Transverse colon (tissue), 4 donors: ENCODE measurements at regions not wholly inside any gene's neighbourhood (a gene's known extent, or its start where the extent isn't known, plus 50 kb on each side); places are given as distances from the start of the nearest gene placed in this dataset.

Experiments used
- DNase-seq: peaks from one replicate; pipeline ENCODE4 v3.0.0-alpha.2; 2019
- H3K27ac ChIP-seq, 4 donors: fragments of 200-600 bp; sonication (generic); 2 replicates each; pipeline ENCODE4 v1.5.1; 2016 to 2018; ENCODE audit warnings: inconsistent platforms in 4 of 4
- H3K27me3 ChIP-seq: fragments of 200-600 bp; sonication (generic); 2 replicates; pipeline ENCODE4 v1.5.1; 2017; ENCODE audit warnings: inconsistent platforms
- H3K36me3 ChIP-seq, 4 donors: fragments of 200-600 bp; sonication (generic); 2 replicates each; pipeline ENCODE4 v1.5.1; 2017 to 2019; ENCODE audit warnings: inconsistent platforms in 4 of 4
- H3K4me1 ChIP-seq, 4 donors: fragments of 200-600 bp; sonication (generic); 2 replicates each; pipeline ENCODE4 v1.5.1; 2017 to 2020; ENCODE audit warnings: inconsistent platforms in 4 of 4
- H3K4me3 ChIP-seq, 4 donors: fragments of 200-600 bp; sonication (generic); 1 replicate in 1 of 4; 2 replicates in 3 of 4; pipeline versions ENCODE4 v1.5.1 to v1.6.1; 2017 to 2019; ENCODE audit warnings: inconsistent platforms in 4 of 4
- H3K9me3 ChIP-seq, 2 donors: fragments of 200-600 bp; sonication (generic); 2 replicates each; pipeline ENCODE4 v1.5.1; 2017 to 2019; ENCODE audit warnings: inconsistent platforms in 2 of 2
- EP300 ChIP-seq: sonication (generic); formaldehyde crosslinking; IDR thresholded peaks from one replicate; pipeline ENCODE4 v1.6.1; 2017; ENCODE audit warnings: antibody characterized with exemption, low read depth
- POLR2A ChIP-seq: fragments of 450-650 bp; IDR thresholded peaks from one replicate; pipeline ENCODE4 v1.6.1; 2016; ENCODE audit warnings: antibody characterized with exemption, mild to moderate bottlenecking, moderate library complexity
- POLR2AphosphoS5 ChIP-seq, 3 donors: sonication (generic); formaldehyde crosslinking; IDR thresholded peaks; one replicate each; pipeline ENCODE4 v1.6.1; 2016; ENCODE audit warnings: antibody characterized with exemption in 3 of 3
- WGBS, 2 donors: methylation state at CpG; one replicate each; pipeline ENCODE4 v1.1.5; 2018; ENCODE audit warnings: low coverage in 1 of 2; 5-methylcytosine and 5-hydroxymethylcytosine counted together
- in situ Hi-C, 4 donors: fragments of 200-750 bp; cut with MboI; loops; one replicate each; pipeline versions ENCODE4 v1.15.0 to v1.15.1; 2017; ENCODE audit warnings: low sequenced_read_pairs in 3 of 4, low pct_ligation_motif_present in 1 of 4, low pct_unique_long_range_greater_than_20kb in 1 of 4
- intact Hi-C: fragments of 100-400 bp; cut with DNase I; formaldehyde crosslinking; loops from one replicate; pipeline ENCODE4 v1.15.1; 2023; ENCODE audit warnings: low total_unique reads
- TF ChIP-seq, protein P1 (sequence below), 5 experiments: fragments of 200-600 bp in 3 of 5; fragments of 450-650 bp in 2 of 5; sonication (generic) in 3 of 5; IDR thresholded peaks; 1 replicate in 2 of 5; 2 replicates in 3 of 5; pipeline ENCODE4 v1.5.1; 2016 to 2017; ENCODE audit warnings: antibody characterized with exemption in 5 of 5, inconsistent platforms in 3 of 5, mild to moderate bottlenecking in 2 of 5, moderate library complexity in 1 of 5

DNA sequence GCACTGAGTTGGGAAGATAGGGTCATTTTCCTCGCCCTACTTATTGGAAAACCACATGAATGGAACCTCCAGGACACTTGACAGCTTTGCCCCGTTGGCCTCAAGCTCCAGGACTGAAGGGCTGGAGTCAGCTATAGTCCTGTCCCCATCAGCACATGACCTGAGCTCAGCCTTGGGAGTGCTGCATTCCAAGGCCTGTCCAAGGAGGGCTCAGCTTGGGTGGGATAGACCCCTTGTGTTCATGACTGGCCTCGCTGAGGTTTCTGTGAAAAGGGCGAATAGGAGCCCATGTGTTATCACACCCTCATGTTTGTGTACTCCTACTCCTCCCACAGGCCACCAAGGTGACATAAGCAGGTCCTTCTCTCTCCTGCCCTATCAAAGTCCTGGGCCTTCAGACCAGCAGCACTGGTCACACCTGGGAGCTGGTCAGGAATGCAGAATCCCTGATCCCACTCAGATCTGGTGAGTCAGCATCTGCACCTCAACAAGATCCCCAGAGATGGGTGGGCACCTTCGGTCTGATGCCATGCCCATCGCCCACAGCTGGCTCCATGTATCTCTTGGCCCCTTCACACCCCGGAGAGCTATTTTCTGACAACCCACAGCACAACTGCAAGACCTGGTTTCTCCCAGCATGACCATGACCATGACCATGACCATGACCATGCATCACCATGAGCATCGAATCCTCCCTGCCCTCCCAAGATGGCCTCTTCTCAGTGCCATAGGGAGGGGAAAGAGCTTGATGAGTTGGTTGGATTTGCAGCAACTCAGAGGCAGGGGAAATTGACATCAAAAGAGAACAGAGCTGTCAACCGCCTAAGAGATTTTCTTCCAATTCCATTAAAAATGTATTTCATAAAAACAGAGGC, 83.0 kb upstream of the RAB6C start:
- 75 to 100% methylated on average over 1 to 9 of the region's 9 CpGs for WGBS, 2 donors
- H3K4me1 ChIP-seq, result no peaks in the 10 kb centered on the region
- H3K36me3 ChIP-seq, result no peaks in the 10 kb centered on the region
- in situ Hi-C loops (no loop called here), intact Hi-C loops (no loop called here)
- H3K27ac ChIP-seq, result no peak overlapping the region
- H3K9me3 ChIP-seq, result no peaks in the 10 kb centered on the region
- no peak overlapping the region for H3K4me3 ChIP-seq
- TF ChIP-seq POLR2A, result no peak
- no peak for TF ChIP-seq EP300
- TF ChIP-seq, protein P1, sequence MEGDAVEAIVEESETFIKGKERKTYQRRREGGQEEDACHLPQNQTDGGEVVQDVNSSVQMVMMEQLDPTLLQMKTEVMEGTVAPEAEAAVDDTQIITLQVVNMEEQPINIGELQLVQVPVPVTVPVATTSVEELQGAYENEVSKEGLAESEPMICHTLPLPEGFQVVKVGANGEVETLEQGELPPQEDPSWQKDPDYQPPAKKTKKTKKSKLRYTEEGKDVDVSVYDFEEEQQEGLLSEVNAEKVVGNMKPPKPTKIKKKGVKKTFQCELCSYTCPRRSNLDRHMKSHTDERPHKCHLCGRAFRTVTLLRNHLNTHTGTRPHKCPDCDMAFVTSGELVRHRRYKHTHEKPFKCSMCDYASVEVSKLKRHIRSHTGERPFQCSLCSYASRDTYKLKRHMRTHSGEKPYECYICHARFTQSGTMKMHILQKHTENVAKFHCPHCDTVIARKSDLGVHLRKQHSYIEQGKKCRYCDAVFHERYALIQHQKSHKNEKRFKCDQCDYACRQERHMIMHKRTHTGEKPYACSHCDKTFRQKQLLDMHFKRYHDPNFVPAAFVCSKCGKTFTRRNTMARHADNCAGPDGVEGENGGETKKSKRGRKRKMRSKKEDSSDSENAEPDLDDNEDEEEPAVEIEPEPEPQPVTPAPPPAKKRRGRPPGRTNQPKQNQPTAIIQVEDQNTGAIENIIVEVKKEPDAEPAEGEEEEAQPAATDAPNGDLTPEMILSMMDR (IDR thresholded peaks at IDR 0.05), result no peak
- TF ChIP-seq POLR2AphosphoS5 (IDR thresholded peaks at IDR 0.05), result no peak
- no peak for DNase-seq
- no peaks in the 10 kb centered on the region for H3K27me3 ChIP-seq

DNA sequence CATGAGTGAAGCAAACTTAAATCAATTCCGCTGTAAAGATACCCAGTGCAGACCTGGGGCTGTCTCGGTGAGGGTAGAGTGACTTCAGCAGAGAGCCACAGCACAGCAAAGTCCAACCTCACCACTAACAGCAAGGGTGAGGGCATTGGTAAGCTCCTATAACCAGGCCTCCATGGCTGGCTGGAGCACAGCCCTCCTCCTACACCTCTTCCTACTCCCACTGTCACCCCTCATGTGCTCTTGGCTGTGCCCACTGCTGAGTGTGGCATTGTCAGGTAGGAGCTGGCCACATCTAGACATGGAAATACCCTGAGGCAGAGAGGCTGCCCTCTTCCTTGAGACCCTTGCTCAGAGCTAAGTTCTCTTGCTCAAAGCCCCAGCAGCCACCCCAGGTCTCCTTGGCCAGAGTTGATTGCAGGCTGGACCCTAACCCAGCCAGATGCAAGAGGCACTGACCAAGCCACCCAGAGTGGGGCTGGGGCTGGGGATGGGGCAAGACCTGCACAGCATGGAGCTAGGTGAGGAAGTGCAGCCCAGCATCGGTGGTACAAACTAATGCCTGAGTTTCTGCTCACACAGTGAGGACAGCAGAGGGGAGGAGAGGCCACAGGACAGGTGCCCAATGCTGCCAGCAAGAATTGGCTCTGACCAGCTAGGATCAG, 77.6 kb upstream of the RAB6C start:
- DNase-seq, result no peak
- no peak overlapping the region for H3K4me3 ChIP-seq
- in situ Hi-C loops (no loop called here), intact Hi-C loops (no loop called here)
- no peak overlapping the region for H3K27ac ChIP-seq
- WGBS, 2 donors, result 78% methylated on average over 3 of the region's 3 CpGs; no CpG with 5 or more reads in 1 of the 2 donors
- no peaks in the 10 kb centered on the region for H3K9me3 ChIP-seq
- H3K4me1 ChIP-seq, result no peaks in the 10 kb centered on the region
- TF ChIP-seq POLR2AphosphoS5 (IDR thresholded peaks at IDR 0.05), result no peak
- no peak for TF ChIP-seq EP300
- TF ChIP-seq, protein P1 (IDR thresholded peaks at IDR 0.05), result no peak
- no peak for TF ChIP-seq POLR2A
- no peaks in the 10 kb centered on the region for H3K36me3 ChIP-seq
- H3K27me3 ChIP-seq, result no peaks in the 10 kb centered on the region

DNA sequence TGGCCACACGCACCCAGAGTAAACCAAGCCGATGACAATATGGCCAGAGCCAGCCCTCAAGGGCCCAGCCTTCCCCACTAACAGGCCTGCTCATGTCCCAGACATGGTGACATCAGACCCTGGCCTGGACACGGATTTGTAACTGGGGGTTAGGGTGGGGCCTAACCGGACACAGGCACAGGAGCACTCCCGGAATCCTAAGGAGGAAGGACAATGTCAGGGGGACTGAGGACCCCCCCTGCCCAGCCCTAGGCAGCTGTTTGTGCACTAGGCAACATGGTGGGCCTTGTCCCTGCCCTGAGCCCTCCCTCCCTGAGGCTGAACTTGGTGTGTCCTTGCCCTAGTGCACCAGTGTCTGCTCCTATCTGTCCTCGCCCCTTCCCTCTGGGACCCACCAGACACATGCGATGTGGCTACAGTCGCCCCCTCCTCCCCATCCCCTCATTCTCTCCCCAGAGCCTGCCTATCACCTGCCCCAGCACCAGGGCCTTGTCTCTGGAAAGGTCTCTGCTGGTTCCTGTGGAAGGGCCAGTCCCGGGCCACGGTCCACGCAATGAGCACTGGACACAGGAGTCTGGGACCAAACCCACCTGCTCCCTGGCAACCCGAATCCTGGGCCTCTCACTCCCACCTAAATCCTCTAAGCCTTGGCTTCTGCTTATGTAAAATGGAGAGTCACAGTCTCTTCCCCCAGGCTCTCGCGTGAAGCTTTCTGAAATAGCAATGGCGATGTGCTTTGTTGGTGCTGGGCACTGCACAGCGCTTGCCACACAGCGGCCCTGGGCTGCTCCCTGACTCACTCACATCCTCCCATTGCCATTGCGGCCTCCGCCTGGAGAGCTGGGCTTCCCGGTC, 76.5 kb upstream of the RAB6C start:
- H3K36me3 ChIP-seq, result no peaks in the 10 kb centered on the region
- H3K27ac ChIP-seq, result no peak overlapping the region
- 81 to 93% methylated on average over 6 to 17 of the region's 20 CpGs for WGBS, 2 donors
- no peaks in the 10 kb centered on the region for H3K4me1 ChIP-seq
- no peaks in the 10 kb centered on the region for H3K27me3 ChIP-seq
- H3K9me3 ChIP-seq, result no peaks in the 10 kb centered on the region
- in situ Hi-C loops (no loop called here), intact Hi-C loops (no loop called here)
- DNase-seq, result no peak
- TF ChIP-seq POLR2AphosphoS5 (IDR thresholded peaks at IDR 0.05) (no peak), POLR2A (no peak), EP300 (no peak)
- TF ChIP-seq, protein P1 (IDR thresholded peaks at IDR 0.05), result no peak
- no peak overlapping the region for H3K4me3 ChIP-seq
